Kidney (tissue), 13 donors: ENCODE measurements at regions not wholly inside any gene's neighbourhood (a gene's known extent, or its start where the extent isn't known, plus 50 kb on each side); places are given as distances from the start of the nearest gene placed in this dataset.
"Not testable (repeated sequence)": the region's sequence is repeated elsewhere in the genome, so short reads cannot be mapped to it uniquely, and the experiment has no call there.

ENCODE experiments used
- DNase-seq, 5 donors: peaks; one replicate each; pipeline ENCODE4 v3.0.0-alpha.2; 2013 to 2020
- FAIRE-seq: peaks from 2 replicates; lab custom pipeline; 2012; peaks lifted over from hg19 to GRCh38; lab: Jason Lieb, UNC
- H3K27ac ChIP-seq, 2 donors: one replicate each; pipeline ENCODE4 v1.7.0; 2013; ENCODE audit warnings: low read depth in 2 of 2, low read length in 2 of 2, inconsistent platforms in 1 of 2
- H3K27me3 ChIP-seq: one replicate; pipeline ENCODE4 v1.7.1; 2013; ENCODE audit warnings: low read length, inconsistent platforms; ENCODE audit not compliant: control insufficient read depth, insufficient read depth
- H3K36me3 ChIP-seq, 3 donors: one replicate each; pipeline versions ENCODE4 v1.7.0 to v1.7.1; 2013; ENCODE audit warnings: low read length in 3 of 3, control low read depth in 1 of 3, inconsistent platforms in 1 of 3; ENCODE audit not compliant: insufficient read depth in 3 of 3, control insufficient read depth in 2 of 3
- H3K4me1 ChIP-seq, 3 donors: one replicate each; pipeline versions ENCODE4 v1.7.0 to v1.7.1; 2013; ENCODE audit warnings: low read length in 3 of 3, inconsistent platforms in 1 of 3, low read depth in 1 of 3; ENCODE audit not compliant: control insufficient read depth in 2 of 3, insufficient read depth in 2 of 3
- H3K4me3 ChIP-seq, 3 donors: one replicate each; pipeline versions ENCODE4 v1.7.0 to v1.8.1; 2013; ENCODE audit warnings: low read length in 3 of 3, control low read depth in 1 of 3, inconsistent platforms in 1 of 3
- H3K9ac ChIP-seq, 3 donors: one replicate each; pipeline versions ENCODE4 v1.7.0 to v1.7.1; 2013; ENCODE audit warnings: low read length in 3 of 3, control low read depth in 1 of 3, inconsistent platforms in 1 of 3
- H3K9me3 ChIP-seq, 3 donors: one replicate each; pipeline versions ENCODE4 v1.7.0 to v1.7.1; 2013; ENCODE audit warnings: low read length in 3 of 3, control low read depth in 1 of 3, inconsistent platforms in 1 of 3; ENCODE audit not compliant: control insufficient read depth in 2 of 3, insufficient read depth in 1 of 3
- intact Hi-C: fragments of 100-400 bp; cut with DNase I; formaldehyde crosslinking; loops from one replicate; pipeline ENCODE4 v1.11.1; 2022
- TF ChIP-seq, protein P1 (sequence below): IDR thresholded peaks from 3 replicates; pipeline ENCODE4 v1.5.1; 2012; ENCODE audit warnings: mild to moderate bottlenecking, moderate library complexity, borderline replicate concordance; ENCODE audit not compliant: insufficient read depth; ENCODE audit errors: extremely low read depth
- donor health status: control.
- donor health status: control.
- donor health status: control.
- donor health status: control.
- donor health status: control.
- donor health status: DM: yes; HTN: yes; CAD: no.
- donor health status: Normal renal cell carcinoma (clear cell type).

- FAIRE-seq, H3K36me3 ChIP-seq, intact Hi-C loops, H3K27ac ChIP-seq, H3K9ac ChIP-seq, H3K9me3 ChIP-seq, H3K4me3 ChIP-seq, H3K27me3 ChIP-seq, H3K4me1 ChIP-seq: not testable (repeated sequence)
- DNase-seq: peak in 1 of 5 donors; percentile 43
These were observed 1148.9 kb downstream of the SORCS1 start for GRCh38 chr10:106015369-106016199.

DNA sequence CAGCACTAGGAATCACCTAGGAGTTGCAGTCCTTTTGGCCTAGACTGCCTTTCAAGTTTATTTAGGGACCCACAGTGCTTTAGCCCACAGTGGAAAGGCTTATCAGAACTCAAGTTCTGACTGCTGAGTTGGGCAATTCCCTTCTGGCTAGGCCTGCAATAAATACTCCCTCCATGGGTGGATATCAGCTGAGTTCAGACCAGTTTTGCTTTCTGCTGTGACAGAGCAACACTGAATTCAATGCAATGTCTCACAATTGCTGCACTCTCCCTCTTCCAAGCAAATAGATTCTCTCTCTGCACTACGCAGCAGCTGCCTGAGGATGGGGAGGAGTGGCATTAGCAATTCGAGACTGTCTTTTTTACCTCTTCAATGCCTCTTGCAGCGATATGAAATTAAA, 1153.3 kb downstream of the SORCS1 start:
- intact Hi-C loops: no loop called here
- DNase-seq (no peak), FAIRE-seq (no peak)
- Histone ChIP-seq H3K9ac (no peak overlapping the region), H3K4me1 (no peaks in the 10 kb centered on the region), H3K36me3 (no peaks in the 10 kb centered on the region), H3K27ac (no peak overlapping the region), H3K4me3 (no peak overlapping the region), H3K9me3 (no peaks in the 10 kb centered on the region), H3K27me3 (no peaks in the 10 kb centered on the region)
- TF ChIP-seq, protein P1, sequence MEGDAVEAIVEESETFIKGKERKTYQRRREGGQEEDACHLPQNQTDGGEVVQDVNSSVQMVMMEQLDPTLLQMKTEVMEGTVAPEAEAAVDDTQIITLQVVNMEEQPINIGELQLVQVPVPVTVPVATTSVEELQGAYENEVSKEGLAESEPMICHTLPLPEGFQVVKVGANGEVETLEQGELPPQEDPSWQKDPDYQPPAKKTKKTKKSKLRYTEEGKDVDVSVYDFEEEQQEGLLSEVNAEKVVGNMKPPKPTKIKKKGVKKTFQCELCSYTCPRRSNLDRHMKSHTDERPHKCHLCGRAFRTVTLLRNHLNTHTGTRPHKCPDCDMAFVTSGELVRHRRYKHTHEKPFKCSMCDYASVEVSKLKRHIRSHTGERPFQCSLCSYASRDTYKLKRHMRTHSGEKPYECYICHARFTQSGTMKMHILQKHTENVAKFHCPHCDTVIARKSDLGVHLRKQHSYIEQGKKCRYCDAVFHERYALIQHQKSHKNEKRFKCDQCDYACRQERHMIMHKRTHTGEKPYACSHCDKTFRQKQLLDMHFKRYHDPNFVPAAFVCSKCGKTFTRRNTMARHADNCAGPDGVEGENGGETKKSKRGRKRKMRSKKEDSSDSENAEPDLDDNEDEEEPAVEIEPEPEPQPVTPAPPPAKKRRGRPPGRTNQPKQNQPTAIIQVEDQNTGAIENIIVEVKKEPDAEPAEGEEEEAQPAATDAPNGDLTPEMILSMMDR: no peak

GRCh38 chr10:106000721-106001120, 1163.8 kb downstream of the SORCS1 start:
- H3K4me3 ChIP-seq: no peak overlapping the region
- H3K4me1 ChIP-seq: no peaks in the 10 kb centered on the region
- TF ChIP-seq, protein P1: no peak
- no peak overlapping the region for H3K9ac ChIP-seq
- no peaks in the 10 kb centered on the region for H3K36me3 ChIP-seq
- no peaks in the 10 kb centered on the region for H3K27me3 ChIP-seq
- DNase-seq (no peak), FAIRE-seq (no peak)
- H3K9me3 ChIP-seq: no peaks in the 10 kb centered on the region
- intact Hi-C loops: no loop called here
- no peak overlapping the region for H3K27ac ChIP-seq

DNA sequence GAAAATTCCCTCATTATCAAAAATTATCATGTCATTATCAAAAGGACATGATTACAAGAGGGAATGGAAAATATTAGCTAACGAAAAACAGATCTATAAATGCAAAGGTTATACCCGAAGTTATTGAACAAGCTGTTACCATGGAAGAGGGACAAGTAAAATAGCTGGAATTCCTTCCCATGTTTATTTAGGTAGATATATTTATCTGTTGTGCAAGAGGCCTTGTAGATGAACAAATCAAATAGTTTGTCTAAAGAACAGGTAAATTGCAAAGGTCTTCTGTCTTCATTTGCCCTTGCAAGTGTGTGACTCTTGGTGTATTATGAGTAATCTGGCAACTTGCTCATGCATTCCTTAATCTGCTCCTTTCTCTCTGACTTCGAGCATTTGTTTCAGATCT, 1170.9 kb downstream of the SORCS1 start:
- no peak overlapping the region for H3K9ac ChIP-seq
- H3K4me1 ChIP-seq: no peaks in the 10 kb centered on the region
- no peaks in the 10 kb centered on the region for H3K9me3 ChIP-seq
- no peaks in the 10 kb centered on the region for H3K27me3 ChIP-seq
- H3K36me3 ChIP-seq: no peaks in the 10 kb centered on the region
- FAIRE-seq: no peak
- no peak for DNase-seq
- H3K4me3 ChIP-seq: no peak overlapping the region
- intact Hi-C loops: no loop called here
- TF ChIP-seq, protein P1: no peak
- no peak overlapping the region for H3K27ac ChIP-seq
